ENCODE measurements at regions not wholly inside any gene's neighbourhood (a gene's known extent, or its start where the extent isn't known, plus 50 kb on each side); places are given as distances from the start of the nearest gene placed in this dataset.

- Histone ChIP-seq H3K4me1 (ENCODE audit: control insufficient read depth, insufficient read depth, low read length) (no peaks in the 10 kb centered on the region), H3K9ac (ENCODE audit: low read length) (no peak overlapping the region), H3K9me3 (ENCODE audit: control insufficient read depth, low read length) (no peaks in the 10 kb centered on the region), H3K27me3 (ENCODE audit: control insufficient read depth, insufficient read depth, low read length) (no peaks in the 10 kb centered on the region), H3K4me3 (ENCODE audit: low read length) (no peak overlapping the region), H3K36me3 (ENCODE audit: control insufficient read depth, insufficient read depth, low read length) (no peaks in the 10 kb centered on the region)
Observed at GRCh38 chr5:17394086-17394485, 103.9 kb upstream of the TAF11L2 start.

- no peaks in the 10 kb centered on the region for H3K27me3 ChIP-seq (ENCODE audit: control insufficient read depth, insufficient read depth, low read length)
- no peaks in the 10 kb centered on the region for H3K36me3 ChIP-seq (ENCODE audit: control insufficient read depth, insufficient read depth, low read length)
- H3K4me1 ChIP-seq (ENCODE audit: control insufficient read depth, insufficient read depth, low read length), result no peaks in the 10 kb centered on the region
- H3K4me3 ChIP-seq (ENCODE audit: low read length), result no peak overlapping the region
- no peak overlapping the region for H3K9ac ChIP-seq (ENCODE audit: low read length)
- no peaks in the 10 kb centered on the region for H3K9me3 ChIP-seq (ENCODE audit: control insufficient read depth, low read length)
Observed at GRCh38 chr5:17395106-17395880, 102.7 kb upstream of the TAF11L2 start.

DNA sequence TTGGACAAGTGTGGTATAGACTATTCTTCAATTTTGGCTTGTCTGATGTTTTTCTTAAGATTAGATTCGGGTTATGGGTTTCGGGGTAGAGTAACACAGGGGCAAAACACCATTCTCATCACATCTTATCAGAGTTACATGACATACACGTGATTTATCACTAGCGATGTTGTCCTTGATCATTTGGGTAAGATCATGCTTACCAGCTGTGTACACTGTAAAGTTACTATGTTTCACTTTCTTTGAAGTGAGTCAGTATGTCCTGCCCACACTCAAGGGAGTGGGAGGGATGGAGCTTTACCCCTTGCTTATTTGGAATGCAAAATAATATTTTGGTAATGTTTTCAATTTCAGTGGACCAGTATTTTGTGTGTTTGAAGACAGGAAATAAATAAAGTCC, 101.8 kb upstream of the TAF11L2 start:
- Histone ChIP-seq H3K27me3 (ENCODE audit: control insufficient read depth, insufficient read depth, low read length) (no peaks in the 10 kb centered on the region), H3K36me3 (ENCODE audit: control insufficient read depth, insufficient read depth, low read length) (no peaks in the 10 kb centered on the region), H3K4me1 (ENCODE audit: control insufficient read depth, insufficient read depth, low read length) (no peaks in the 10 kb centered on the region), H3K9ac (ENCODE audit: low read length) (no peak overlapping the region), H3K9me3 (ENCODE audit: control insufficient read depth, low read length) (no peaks in the 10 kb centered on the region), H3K4me3 (ENCODE audit: low read length) (no peak overlapping the region)

DNA sequence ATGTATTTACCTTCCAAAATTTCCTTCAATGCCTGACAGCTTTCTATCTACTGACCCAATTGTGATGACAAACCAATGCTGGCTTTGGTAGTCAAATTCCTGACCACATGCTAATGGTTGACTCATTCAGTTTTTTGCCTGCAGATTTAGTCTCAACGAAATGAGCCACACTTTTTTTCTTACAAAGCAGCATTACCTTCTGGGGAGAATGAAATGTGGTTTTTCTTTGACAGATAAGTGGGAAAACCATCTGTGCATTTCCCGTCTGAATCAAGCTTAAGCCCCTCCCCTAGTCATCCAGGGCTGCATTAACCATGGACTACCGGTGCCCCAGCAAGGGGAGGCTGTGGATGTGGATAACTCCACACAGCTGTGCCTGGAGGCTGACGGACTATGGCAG, 99.6 kb upstream of the TAF11L2 start:
- no peaks in the 10 kb centered on the region for H3K36me3 ChIP-seq (ENCODE audit: control insufficient read depth, insufficient read depth, low read length)
- H3K4me1 ChIP-seq (ENCODE audit: control insufficient read depth, insufficient read depth, low read length), result no peaks in the 10 kb centered on the region
- no peak overlapping the region for H3K4me3 ChIP-seq (ENCODE audit: low read length)
- no peak overlapping the region for H3K9ac ChIP-seq (ENCODE audit: low read length)
- no peaks in the 10 kb centered on the region for H3K9me3 ChIP-seq (ENCODE audit: control insufficient read depth, low read length)
- peaks cover 4% of the 10 kb centered on the region for H3K27me3 ChIP-seq (ENCODE audit: control insufficient read depth, insufficient read depth, low read length)

DNA sequence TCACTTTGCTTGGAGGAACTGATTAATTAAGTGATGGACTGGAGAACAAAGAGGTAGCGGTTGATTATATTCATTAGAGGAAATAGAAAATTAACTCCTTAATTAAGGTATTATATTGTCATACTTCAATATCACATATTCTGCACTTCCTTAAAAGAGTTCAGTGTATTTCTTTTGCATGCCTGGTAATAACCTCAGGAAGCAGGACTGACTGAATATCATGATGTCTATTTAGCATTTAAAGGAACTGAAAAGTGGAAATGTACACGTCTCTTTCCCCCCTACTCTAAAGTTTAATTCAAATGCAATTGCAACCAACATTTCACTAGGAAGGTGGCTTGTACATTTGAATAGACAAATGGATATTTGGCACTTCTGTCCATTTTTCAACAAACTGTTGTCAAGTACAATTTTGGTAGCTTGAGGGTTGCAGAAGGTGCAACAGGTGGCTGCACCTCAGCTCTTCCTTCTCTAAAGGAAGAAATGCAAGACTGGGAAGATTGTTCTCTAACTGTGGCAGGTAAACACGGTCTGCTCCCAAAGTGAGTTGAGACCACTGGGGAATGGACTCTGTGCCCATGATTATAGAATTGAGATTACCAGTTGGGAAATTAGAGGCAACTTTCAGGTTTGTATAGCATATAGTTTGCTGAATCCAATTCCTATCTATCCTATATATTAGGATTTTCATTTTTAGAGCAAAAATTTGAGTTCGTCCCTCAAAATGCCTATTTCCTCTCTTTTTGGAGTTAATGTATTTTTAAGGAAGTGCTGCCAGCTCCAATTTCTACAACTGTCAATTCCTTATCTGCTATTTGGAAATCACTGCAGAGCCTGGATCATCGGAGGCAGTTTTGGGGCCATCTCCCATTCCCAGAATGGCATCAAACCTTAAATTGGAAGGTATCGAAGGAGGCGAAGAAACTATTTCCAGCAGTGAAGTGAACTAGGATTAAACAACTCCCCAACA, 98.9 kb upstream of the TAF11L2 start:
- Histone ChIP-seq H3K27me3 (ENCODE audit: control insufficient read depth, insufficient read depth, low read length) (peaks cover 4% of the 10 kb centered on the region), H3K9me3 (ENCODE audit: control insufficient read depth, low read length) (no peaks in the 10 kb centered on the region), H3K9ac (ENCODE audit: low read length) (no peak overlapping the region), H3K4me3 (ENCODE audit: low read length) (no peak overlapping the region), H3K36me3 (ENCODE audit: control insufficient read depth, insufficient read depth, low read length) (no peaks in the 10 kb centered on the region), H3K4me1 (ENCODE audit: control insufficient read depth, insufficient read depth, low read length) (peaks cover 6% of the 10 kb centered on the region)

- Histone ChIP-seq H3K27me3 (ENCODE audit: control insufficient read depth, insufficient read depth, low read length) (peaks cover 4% of the 10 kb centered on the region), H3K9me3 (ENCODE audit: control insufficient read depth, low read length) (no peaks in the 10 kb centered on the region), H3K9ac (ENCODE audit: low read length) (no peak overlapping the region), H3K4me3 (ENCODE audit: low read length) (no peak overlapping the region), H3K36me3 (ENCODE audit: control insufficient read depth, insufficient read depth, low read length) (no peaks in the 10 kb centered on the region), H3K4me1 (ENCODE audit: control insufficient read depth, insufficient read depth, low read length) (peaks cover 12% of the 10 kb centered on the region)
Observed at GRCh38 chr5:17399931-17400330, 98.1 kb upstream of the TAF11L2 start.

GRCh38 chr5:17400724-17401469, 97.1 kb upstream of the TAF11L2 start:
- Histone ChIP-seq H3K9me3 (ENCODE audit: control insufficient read depth, low read length) (no peaks in the 10 kb centered on the region), H3K4me1 (ENCODE audit: control insufficient read depth, insufficient read depth, low read length) (peaks cover 12% of the 10 kb centered on the region), H3K36me3 (ENCODE audit: control insufficient read depth, insufficient read depth, low read length) (no peaks in the 10 kb centered on the region), H3K4me3 (ENCODE audit: low read length) (no peak overlapping the region), H3K9ac (ENCODE audit: low read length) (no peak overlapping the region), H3K27me3 (ENCODE audit: control insufficient read depth, insufficient read depth, low read length) (peaks cover 4% of the 10 kb centered on the region)

DNA sequence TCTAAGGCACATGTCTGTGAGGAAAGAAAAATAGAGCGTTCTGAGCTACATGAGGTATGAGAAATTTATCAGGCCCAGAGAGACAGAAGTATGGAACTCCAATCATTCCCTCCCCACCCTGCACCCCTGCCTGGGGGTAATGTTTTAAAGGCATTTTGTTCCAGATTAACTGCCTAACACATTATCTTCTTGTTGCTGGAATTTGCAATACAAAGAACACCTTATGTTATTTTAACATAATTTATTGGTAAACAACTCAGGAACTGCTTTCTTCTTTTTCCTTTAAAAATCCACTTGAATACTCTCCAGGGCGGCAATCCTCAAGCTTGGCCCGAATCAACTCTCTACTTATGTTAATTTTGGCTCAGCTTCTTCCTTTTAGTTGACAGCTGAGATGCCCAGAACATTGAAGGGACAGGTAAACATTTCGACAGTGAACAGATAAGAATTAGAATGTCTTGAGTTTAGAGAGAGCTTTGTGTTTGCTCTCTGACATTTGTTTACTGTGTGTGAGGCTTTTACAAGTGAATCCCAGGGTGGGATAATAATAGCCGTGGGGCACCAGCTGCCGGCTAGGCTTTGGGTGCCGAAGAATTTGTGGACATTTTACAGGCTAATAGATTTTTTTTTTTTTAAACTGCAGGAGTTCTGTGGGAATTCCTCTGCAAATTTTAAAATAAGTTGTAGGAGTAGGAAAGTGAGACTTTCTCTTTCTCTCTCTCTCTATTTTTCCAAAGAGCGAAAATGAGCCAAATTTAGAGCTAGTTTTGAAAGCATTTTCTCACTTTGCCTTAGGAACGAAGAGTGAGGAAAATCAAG, 96.4 kb upstream of the TAF11L2 start:
- Histone ChIP-seq H3K4me1 (ENCODE audit: control insufficient read depth, insufficient read depth, low read length) (peaks cover 17% of the 10 kb centered on the region), H3K9me3 (ENCODE audit: control insufficient read depth, low read length) (no peaks in the 10 kb centered on the region), H3K9ac (ENCODE audit: low read length) (no peak overlapping the region), H3K27me3 (ENCODE audit: control insufficient read depth, insufficient read depth, low read length) (peaks cover 4% of the 10 kb centered on the region), H3K36me3 (ENCODE audit: control insufficient read depth, insufficient read depth, low read length) (no peaks in the 10 kb centered on the region), H3K4me3 (ENCODE audit: low read length) (no peak overlapping the region)

DNA sequence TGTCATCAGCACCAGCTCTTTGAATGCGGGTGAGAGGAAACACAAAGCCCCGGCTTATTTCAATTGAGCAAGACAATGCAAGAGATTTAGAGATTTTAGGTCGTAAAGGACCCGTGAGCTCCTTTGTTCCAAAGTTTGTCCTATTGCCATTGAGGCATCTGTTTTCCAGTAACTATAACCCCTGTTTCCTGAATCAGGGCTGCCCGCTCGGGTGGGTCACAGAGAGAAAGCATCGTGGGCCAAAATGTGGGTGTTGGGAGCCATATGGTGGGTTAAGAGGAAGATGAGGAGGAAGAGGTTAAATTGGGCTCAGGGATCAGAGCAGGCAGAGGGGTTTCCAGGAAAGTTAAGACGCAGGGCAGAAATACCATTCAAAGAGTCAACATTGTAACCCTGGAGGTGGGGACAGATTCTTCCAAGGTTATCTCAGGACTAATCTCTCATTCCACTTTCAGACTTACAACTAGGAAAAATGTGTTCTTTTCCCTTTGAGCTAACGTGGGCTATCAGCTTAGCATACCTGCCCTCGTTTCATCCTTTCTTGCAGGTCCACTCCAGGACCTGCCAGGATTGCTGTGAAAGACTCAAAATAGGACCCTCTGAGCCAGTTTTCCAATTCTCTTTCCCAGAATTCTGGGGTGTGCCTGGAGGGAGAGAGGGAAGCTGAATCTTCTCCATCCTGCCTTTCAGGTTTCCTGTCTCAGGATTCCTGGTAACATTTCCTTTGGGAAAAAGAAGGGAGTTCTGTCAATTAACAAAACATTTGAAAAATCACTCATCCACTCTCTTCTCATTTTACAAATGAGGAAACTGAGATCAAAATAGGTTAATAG, 95.5 kb upstream of the TAF11L2 start:
- peaks cover 4% of the 10 kb centered on the region for H3K27me3 ChIP-seq (ENCODE audit: control insufficient read depth, insufficient read depth, low read length)
- no peak overlapping the region for H3K9ac ChIP-seq (ENCODE audit: low read length)
- H3K36me3 ChIP-seq (ENCODE audit: control insufficient read depth, insufficient read depth, low read length), result no peaks in the 10 kb centered on the region
- peaks cover 19% of the 10 kb centered on the region for H3K4me1 ChIP-seq (ENCODE audit: control insufficient read depth, insufficient read depth, low read length)
- no peaks in the 10 kb centered on the region for H3K9me3 ChIP-seq (ENCODE audit: control insufficient read depth, low read length)
- no peak overlapping the region for H3K4me3 ChIP-seq (ENCODE audit: low read length)

- H3K9ac ChIP-seq (ENCODE audit: low read length), result no peak overlapping the region
- H3K9me3 ChIP-seq (ENCODE audit: control insufficient read depth, low read length), result no peaks in the 10 kb centered on the region
- no peaks in the 10 kb centered on the region for H3K36me3 ChIP-seq (ENCODE audit: control insufficient read depth, insufficient read depth, low read length)
- H3K4me1 ChIP-seq (ENCODE audit: control insufficient read depth, insufficient read depth, low read length), result peaks cover 19% of the 10 kb centered on the region
- H3K4me3 ChIP-seq (ENCODE audit: low read length), result no peak overlapping the region
- H3K27me3 ChIP-seq (ENCODE audit: control insufficient read depth, insufficient read depth, low read length), result peaks cover 4% of the 10 kb centered on the region
Observed at GRCh38 chr5:17403695-17404490, 94.1 kb upstream of the TAF11L2 start.

All from mucosa of stomach (tissue), 1 donor.